ENCODE measurements at regions not wholly inside any gene's neighbourhood (a gene's known extent, or its start where the extent isn't known, plus 50 kb on each side); places are given as distances from the start of the nearest gene placed in this dataset.
"Not testable (repeated sequence)": the region's sequence is repeated elsewhere in the genome, so short reads cannot be mapped to it uniquely, and the experiment has no call there.

- no peak overlapping the region for H3K4me3 ChIP-seq (ENCODE audit: low read depth, low read length)
- POLR2A ChIA-PET = no interaction called here
- CTCF ChIA-PET = no interaction called here
- DNase-seq (ENCODE audit: low read depth, low spot score) = no peak
- TF ChIP-seq CTCF (IDR thresholded peaks at IDR 0.05; ENCODE audit: insufficient read depth, low read length, missing control alignments) = no peak
These were observed 357.9 kb downstream of the HS3ST1 start for GRCh38 chr4:11070813-11071212.

- TF ChIP-seq CTCF (IDR thresholded peaks at IDR 0.05; ENCODE audit: insufficient read depth, low read length, missing control alignments) = no peak
- H3K4me3 ChIP-seq (ENCODE audit: low read depth, low read length) = no peak overlapping the region
- ChIA-PET POLR2A (no interaction called here), CTCF (interaction anchor here (1.0 kb wide), 1 partner anchor 17 kb away, joined by 3 read pairs; no protein-coding TSS in a partner anchor)
- DNase-seq (ENCODE audit: low read depth, low spot score) = no peak
These were observed 359.0 kb downstream of the HS3ST1 start for GRCh38 chr4:11069581-11070211.

GRCh38 chr4:11069083-11069482 is 359.6 kb downstream of the HS3ST1 start:
- DNase-seq (ENCODE audit: low read depth, low spot score) = no peak
- H3K4me3 ChIP-seq (ENCODE audit: low read depth, low read length) = no peak overlapping the region
- ChIA-PET CTCF (interaction anchor here (1.0 kb wide), 1 partner anchor 16 kb away, joined by 3 read pairs; no protein-coding TSS in a partner anchor), POLR2A (no interaction called here)
- no peak for TF ChIP-seq CTCF (IDR thresholded peaks at IDR 0.05; ENCODE audit: insufficient read depth, low read length, missing control alignments)

GRCh38 chr4:11066584-11066983 is 362.1 kb downstream of the HS3ST1 start:
- DNase-seq (ENCODE audit: low read depth, low spot score); H3K4me3 ChIP-seq (ENCODE audit: low read depth, low read length); CTCF ChIA-PET; POLR2A ChIA-PET: not testable (repeated sequence)

GRCh38 chr4:11060637-11061036 is 368.1 kb downstream of the HS3ST1 start:
- POLR2A ChIA-PET; DNase-seq (ENCODE audit: low read depth, low spot score); H3K4me3 ChIP-seq (ENCODE audit: low read depth, low read length); CTCF ChIA-PET: not testable (repeated sequence)

- DNase-seq (ENCODE audit: low read depth, low spot score); H3K4me3 ChIP-seq (ENCODE audit: low read depth, low read length); CTCF ChIA-PET; POLR2A ChIA-PET: not testable (repeated sequence)
These were observed 370.4 kb upstream of the CLNK start for GRCh38 chr4:11054937-11055336.

- ChIA-PET CTCF (no interaction called here), POLR2A (no interaction called here)
- no peak for DNase-seq (ENCODE audit: low read depth, low spot score)
- no peak overlapping the region for H3K4me3 ChIP-seq (ENCODE audit: low read depth, low read length)
- no peak for TF ChIP-seq CTCF (IDR thresholded peaks at IDR 0.05; ENCODE audit: insufficient read depth, low read length, missing control alignments)
These were observed 369.1 kb upstream of the CLNK start for GRCh38 chr4:11053601-11054220.

- POLR2A ChIA-PET = no interaction called here
- CTCF ChIA-PET = no interaction called here
- H3K4me3 ChIP-seq (ENCODE audit: low read depth, low read length) = no peak overlapping the region
- no peak for TF ChIP-seq CTCF (IDR thresholded peaks at IDR 0.05; ENCODE audit: insufficient read depth, low read length, missing control alignments)
- DNase-seq (ENCODE audit: low read depth, low spot score) = no peak
These were observed 366.6 kb upstream of the CLNK start for GRCh38 chr4:11051181-11051580.

All from AG04449 (cell line).